Peyer's patch (tissue), 4 donors: ENCODE measurements at regions not wholly inside any gene's neighbourhood (a gene's known extent, or its start where the extent isn't known, plus 50 kb on each side); places are given as distances from the start of the nearest gene placed in this dataset.

ENCODE experiments used
- DNase-seq, 3 donors: peaks; one replicate each; pipeline ENCODE4 v3.0.0-alpha.2; 2017 to 2019
- H3K27ac ChIP-seq, 4 donors: fragments of 200-600 bp; sonication (generic); one replicate each; pipeline ENCODE4 v1.5.1; 2016 to 2019
- H3K27me3 ChIP-seq, 2 donors: fragments of 200-600 bp; sonication (generic); one replicate each; pipeline ENCODE4 v1.5.1; 2019
- H3K36me3 ChIP-seq, 3 donors: fragments of 200-600 bp; sonication (generic); one replicate each; pipeline ENCODE4 v1.5.1; 2016 to 2019
- H3K4me1 ChIP-seq, 4 donors: fragments of 200-600 bp; sonication (generic); one replicate each; pipeline ENCODE4 v1.5.1; 2016 to 2019
- H3K4me3 ChIP-seq, 4 donors: fragments of 200-600 bp; sonication (generic); 1 replicate in 3 of 4; 2 replicates in 1 of 4; pipeline ENCODE4 v1.5.1; 2016 to 2019; ENCODE audit warnings: mild to moderate bottlenecking in 1 of 4
- H3K9me3 ChIP-seq, 4 donors: fragments of 200-600 bp; sonication (generic); one replicate each; pipeline ENCODE4 v1.5.1; 2016 to 2019; ENCODE audit warnings: mild to moderate bottlenecking in 1 of 4
- CTCF ChIP-seq, 6 experiments: fragments of 450-650 bp in 4 of 6; fragments of 200-600 bp in 2 of 6; sonication (generic) in 1 of 6; IDR thresholded peaks; one replicate each; pipeline ENCODE4 v1.5.1; 2017 to 2019; ENCODE audit warnings: antibody characterized with exemption in 6 of 6, mild to moderate bottlenecking in 3 of 6, moderate library complexity in 1 of 6
- POLR2A ChIP-seq, 2 donors: fragments of 450-650 bp; IDR thresholded peaks; one replicate each; pipeline ENCODE4 v1.5.1; 2017; ENCODE audit warnings: antibody characterized with exemption in 2 of 2, mild to moderate bottlenecking in 2 of 2, moderate library complexity in 2 of 2

- Histone ChIP-seq H3K27ac (no peak overlapping the region), H3K9me3 (no peaks in the 10 kb centered on the region), H3K27me3 (no peaks in the 10 kb centered on the region), H3K36me3 (no peaks in the 10 kb centered on the region), H3K4me1 (no peaks in the 10 kb centered on the region), H3K4me3 (no peak overlapping the region)
- no peak for DNase-seq
- TF ChIP-seq CTCF (IDR thresholded peaks at IDR 0.05): no peak
- TF ChIP-seq POLR2A (IDR thresholded peaks at IDR 0.05): no peak
Observed at GRCh38 chr5:2908086-2908485, 156.6 kb upstream of the IRX2 start.

- TF ChIP-seq CTCF (IDR thresholded peaks at IDR 0.05) (no peak), POLR2A (IDR thresholded peaks at IDR 0.05) (no peak)
- H3K9me3 ChIP-seq: no peaks in the 10 kb centered on the region
- H3K4me3 ChIP-seq: no peak overlapping the region
- H3K36me3 ChIP-seq: no peaks in the 10 kb centered on the region
- H3K27ac ChIP-seq: no peak overlapping the region
- H3K4me1 ChIP-seq: no peaks in the 10 kb centered on the region
- DNase-seq: no peak
- H3K27me3 ChIP-seq: no peaks in the 10 kb centered on the region
Observed at GRCh38 chr5:2906302-2907090, 155.0 kb upstream of the IRX2 start.

GRCh38 chr5:2905741-2906140, 154.3 kb upstream of the IRX2 start:
- no peaks in the 10 kb centered on the region for H3K36me3 ChIP-seq
- H3K4me1 ChIP-seq: no peaks in the 10 kb centered on the region
- no peak overlapping the region for H3K27ac ChIP-seq
- TF ChIP-seq CTCF (IDR thresholded peaks at IDR 0.05): no peak
- no peak for TF ChIP-seq POLR2A (IDR thresholded peaks at IDR 0.05)
- H3K9me3 ChIP-seq: no peaks in the 10 kb centered on the region
- no peaks in the 10 kb centered on the region for H3K27me3 ChIP-seq
- H3K4me3 ChIP-seq: no peak overlapping the region
- no peak for DNase-seq

GRCh38 chr5:2904956-2905355, 153.5 kb upstream of the IRX2 start:
- no peaks in the 10 kb centered on the region for H3K9me3 ChIP-seq
- no peak for DNase-seq
- TF ChIP-seq POLR2A (IDR thresholded peaks at IDR 0.05) (no peak), CTCF (IDR thresholded peaks at IDR 0.05) (no peak)
- no peaks in the 10 kb centered on the region for H3K36me3 ChIP-seq
- H3K4me3 ChIP-seq: no peak overlapping the region
- H3K27ac ChIP-seq: no peak overlapping the region
- H3K4me1 ChIP-seq: no peaks in the 10 kb centered on the region
- no peaks in the 10 kb centered on the region for H3K27me3 ChIP-seq

- Histone ChIP-seq H3K27ac (no peak overlapping the region), H3K9me3 (no peaks in the 10 kb centered on the region), H3K4me1 (no peaks in the 10 kb centered on the region), H3K4me3 (no peak overlapping the region), H3K27me3 (no peaks in the 10 kb centered on the region), H3K36me3 (no peaks in the 10 kb centered on the region)
- DNase-seq: no peak
- TF ChIP-seq CTCF (IDR thresholded peaks at IDR 0.05): no peak
- no peak for TF ChIP-seq POLR2A (IDR thresholded peaks at IDR 0.05)
Observed at GRCh38 chr5:2904399-2904798, 152.9 kb upstream of the IRX2 start.
